ES-I3 (cell line): ENCODE measurements at regions not wholly inside any gene's neighbourhood (a gene's known extent, or its start where the extent isn't known, plus 50 kb on each side); places are given as distances from the start of the nearest gene placed in this dataset.

Experiments used
- H3K36me3 ChIP-seq: 2 replicates; pipeline ENCODE4 v1.6.1; 2013; ENCODE audit warnings: mild to moderate bottlenecking, low read length, control low read depth, moderate library complexity; ENCODE audit not compliant: insufficient read depth
- H3K4me1 ChIP-seq: 2 replicates; pipeline ENCODE4 v1.6.1; 2013; ENCODE audit warnings: mild to moderate bottlenecking, control low read depth, low read length; ENCODE audit not compliant: insufficient read depth
- H3K9ac ChIP-seq: 2 replicates; pipeline ENCODE4 v1.6.1; 2013; ENCODE audit warnings: low read depth, mild to moderate bottlenecking, low read length, moderate library complexity
- H3K9me3 ChIP-seq: 2 replicates; pipeline ENCODE4 v1.6.1; 2013; ENCODE audit warnings: mild to moderate bottlenecking, low read length, moderate library complexity; ENCODE audit not compliant: control insufficient read depth, insufficient read depth

DNA sequence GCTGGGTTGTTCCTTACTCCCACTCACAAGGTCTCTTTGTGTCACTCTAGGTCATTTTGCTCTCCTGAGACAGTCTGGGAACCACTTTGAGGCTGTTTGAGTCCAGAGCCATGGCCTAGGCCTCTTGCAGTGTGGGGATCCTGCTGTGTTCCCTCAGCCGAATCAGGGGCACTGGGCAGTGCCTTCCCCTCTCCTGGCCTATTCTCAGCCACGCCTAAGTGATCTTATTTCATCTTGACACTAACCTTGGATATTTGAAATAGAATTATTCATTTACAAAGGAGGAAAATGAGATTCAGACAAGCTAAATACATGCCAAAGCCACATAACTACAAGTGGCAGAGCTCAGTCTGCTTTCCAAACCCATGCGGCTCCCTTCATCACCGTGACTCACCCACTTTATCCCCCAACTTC lies 557.2 kb upstream of the TBL1XR1 start:
- Histone ChIP-seq H3K9ac (no peak overlapping the region), H3K36me3 (no peaks in the 10 kb centered on the region), H3K4me1 (no peaks in the 10 kb centered on the region), H3K9me3 (peaks cover 13% of the 10 kb centered on the region; the same call in 1 of the 2 replicates)

DNA sequence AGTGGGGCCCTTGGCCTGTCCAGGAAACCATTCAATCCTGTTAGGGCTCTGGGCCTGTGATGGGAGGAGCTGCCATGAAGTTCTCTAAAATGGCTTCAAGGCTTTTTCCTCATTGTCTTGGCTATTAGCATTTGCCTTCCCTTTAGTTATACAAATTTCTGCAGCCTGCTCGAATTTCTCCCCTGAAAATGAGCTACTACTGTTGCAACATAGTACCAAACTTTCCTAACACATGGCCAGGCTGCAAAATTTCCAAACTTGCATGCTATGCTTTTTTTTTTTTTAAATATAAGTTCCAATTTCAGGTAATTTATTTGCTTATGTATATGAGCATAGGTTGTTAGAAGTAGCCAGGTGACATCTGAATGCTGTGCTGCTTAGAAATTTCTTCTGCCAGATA lies 560.8 kb upstream of the TBL1XR1 start:
- H3K9ac ChIP-seq: no peak overlapping the region
- H3K4me1 ChIP-seq: no peaks in the 10 kb centered on the region
- H3K36me3 ChIP-seq: no peaks in the 10 kb centered on the region
- peaks cover 13% of the 10 kb centered on the region; the same call in 1 of the 2 replicates for H3K9me3 ChIP-seq

DNA sequence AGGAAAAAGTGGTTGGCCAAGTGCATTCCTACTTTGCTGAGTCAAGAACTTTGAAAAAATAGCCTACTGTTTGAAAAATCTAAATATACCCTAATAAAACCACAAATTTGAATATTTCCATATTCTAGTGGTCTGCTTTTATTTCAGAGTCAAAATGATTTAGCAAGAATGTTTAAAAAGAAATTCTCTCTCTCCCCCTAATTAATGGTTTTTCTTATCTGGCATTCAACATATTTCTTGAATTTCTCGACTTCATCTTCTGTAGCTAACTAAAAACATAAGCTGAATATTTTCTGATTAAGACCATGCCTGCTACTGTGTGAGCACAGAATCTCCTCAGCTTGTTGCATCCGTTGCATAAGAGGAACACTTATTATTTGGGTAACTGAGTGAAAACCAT lies 563.5 kb upstream of the TBL1XR1 start:
- Histone ChIP-seq H3K9ac (no peak overlapping the region), H3K36me3 (no peaks in the 10 kb centered on the region), H3K4me1 (no peaks in the 10 kb centered on the region), H3K9me3 (peaks cover 13% of the 10 kb centered on the region; the same call in 1 of the 2 replicates)

DNA sequence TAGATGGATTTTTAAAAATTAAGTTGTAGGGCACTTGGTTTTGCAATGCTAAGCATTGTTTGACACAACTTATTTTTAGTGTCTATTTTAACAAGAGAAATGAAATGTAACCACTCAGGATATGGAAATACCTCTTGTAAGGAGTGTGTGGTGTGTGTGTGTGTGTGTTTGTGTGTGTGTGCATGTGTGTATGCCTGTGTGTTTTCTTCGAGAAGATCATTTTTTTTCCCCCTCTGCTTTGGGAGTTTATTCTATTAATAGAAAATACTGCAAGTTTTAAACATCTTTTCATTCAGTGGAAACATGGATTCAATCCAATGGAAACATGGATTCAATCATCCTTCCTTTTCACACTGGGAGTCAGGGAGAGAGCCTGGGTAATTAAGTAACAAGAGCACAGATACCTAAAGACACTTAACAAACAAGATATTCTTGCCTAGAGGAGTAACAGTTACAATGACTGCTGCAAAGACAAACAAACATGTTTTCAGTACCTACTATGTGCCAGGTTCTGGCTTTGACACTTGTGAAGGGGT lies 567.2 kb upstream of the TBL1XR1 start:
- Histone ChIP-seq H3K9me3 (peaks cover 4% of the 10 kb centered on the region), H3K9ac (no peak overlapping the region), H3K4me1 (no peaks in the 10 kb centered on the region), H3K36me3 (no peaks in the 10 kb centered on the region)

DNA sequence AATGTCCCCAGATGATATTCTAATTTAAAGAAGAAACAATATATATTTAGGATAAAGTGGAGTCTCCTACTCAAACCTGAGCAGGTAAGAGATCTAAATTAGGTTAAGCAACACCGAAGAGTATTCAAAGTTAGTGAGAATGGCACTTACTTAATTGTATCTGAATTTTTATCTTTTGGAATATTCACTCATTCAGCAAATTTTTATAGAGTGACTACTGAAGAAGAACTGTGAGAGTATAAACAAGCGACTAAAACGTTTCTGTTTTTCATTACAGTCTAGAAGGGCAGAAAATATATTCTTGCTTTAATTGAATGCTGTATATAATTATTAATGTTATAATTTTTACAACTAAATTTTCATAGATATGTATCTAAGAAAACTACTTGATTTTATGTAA lies 567.7 kb upstream of the TBL1XR1 start:
- peaks cover 5% of the 10 kb centered on the region for H3K9me3 ChIP-seq
- no peak overlapping the region for H3K9ac ChIP-seq
- H3K36me3 ChIP-seq: no peaks in the 10 kb centered on the region
- H3K4me1 ChIP-seq: no peaks in the 10 kb centered on the region

DNA sequence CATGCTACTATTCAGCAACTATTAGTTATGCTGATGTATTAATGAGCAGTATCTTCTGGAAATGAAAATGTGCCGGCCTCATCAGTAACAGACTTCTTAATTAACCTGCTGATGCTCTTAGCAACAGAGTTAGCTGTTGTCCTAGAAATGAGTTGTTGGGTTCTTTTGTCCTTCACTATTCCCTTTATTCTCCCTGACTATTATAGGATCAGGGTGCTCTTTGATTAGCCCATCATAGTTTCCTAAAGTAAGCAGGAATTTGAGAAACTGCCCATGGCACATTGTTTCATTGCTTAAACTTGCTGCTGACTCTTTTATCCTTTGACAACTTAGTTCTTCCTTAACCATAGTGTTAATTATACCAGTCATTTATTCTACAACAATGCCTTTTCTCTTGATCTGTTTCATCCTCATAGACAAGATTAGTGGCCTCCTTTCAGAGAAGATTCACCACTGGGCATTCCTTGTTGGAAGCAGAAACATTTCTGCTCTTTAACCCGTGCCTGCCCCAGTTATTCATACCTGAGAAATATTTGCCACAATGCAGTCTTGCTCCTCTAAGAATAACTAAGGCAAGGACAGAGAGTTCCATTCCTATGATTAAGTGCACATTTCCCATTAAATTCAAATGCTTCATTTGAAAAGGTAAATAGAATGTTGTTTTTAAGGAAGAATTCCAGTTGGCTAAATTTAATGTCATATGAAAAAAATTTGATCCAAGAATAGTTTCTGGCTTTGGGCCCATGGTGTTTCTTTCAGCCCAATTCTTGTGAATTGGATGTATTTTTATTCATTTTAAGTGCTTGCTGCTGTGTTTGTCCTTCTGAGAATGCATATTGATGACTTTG lies 573.3 kb upstream of the TBL1XR1 start:
- H3K4me1 ChIP-seq: no peaks in the 10 kb centered on the region
- peaks cover 5% of the 10 kb centered on the region for H3K9me3 ChIP-seq
- no peak overlapping the region for H3K9ac ChIP-seq
- no peaks in the 10 kb centered on the region for H3K36me3 ChIP-seq

DNA sequence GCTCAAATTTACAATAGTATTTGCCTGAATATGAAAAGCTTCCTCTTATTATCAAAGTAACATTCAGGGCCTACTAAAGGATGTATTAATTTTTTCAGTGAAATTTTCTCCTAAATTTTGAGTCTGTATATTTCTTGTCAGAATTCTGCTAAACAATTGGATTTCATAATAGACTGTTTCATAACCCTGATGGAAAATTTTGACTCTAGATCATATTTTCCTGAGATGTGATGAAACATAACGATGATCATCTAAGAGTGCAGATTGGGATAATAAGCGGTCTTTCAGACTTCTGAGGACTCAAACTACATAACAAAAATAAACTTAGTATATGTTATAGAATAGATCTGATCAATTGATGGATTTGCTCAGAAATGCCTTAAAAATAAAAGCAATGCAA lies 574.5 kb upstream of the TBL1XR1 start:
- Histone ChIP-seq H3K9me3 (peaks cover 5% of the 10 kb centered on the region), H3K36me3 (no peaks in the 10 kb centered on the region), H3K9ac (no peak overlapping the region), H3K4me1 (no peaks in the 10 kb centered on the region)

DNA sequence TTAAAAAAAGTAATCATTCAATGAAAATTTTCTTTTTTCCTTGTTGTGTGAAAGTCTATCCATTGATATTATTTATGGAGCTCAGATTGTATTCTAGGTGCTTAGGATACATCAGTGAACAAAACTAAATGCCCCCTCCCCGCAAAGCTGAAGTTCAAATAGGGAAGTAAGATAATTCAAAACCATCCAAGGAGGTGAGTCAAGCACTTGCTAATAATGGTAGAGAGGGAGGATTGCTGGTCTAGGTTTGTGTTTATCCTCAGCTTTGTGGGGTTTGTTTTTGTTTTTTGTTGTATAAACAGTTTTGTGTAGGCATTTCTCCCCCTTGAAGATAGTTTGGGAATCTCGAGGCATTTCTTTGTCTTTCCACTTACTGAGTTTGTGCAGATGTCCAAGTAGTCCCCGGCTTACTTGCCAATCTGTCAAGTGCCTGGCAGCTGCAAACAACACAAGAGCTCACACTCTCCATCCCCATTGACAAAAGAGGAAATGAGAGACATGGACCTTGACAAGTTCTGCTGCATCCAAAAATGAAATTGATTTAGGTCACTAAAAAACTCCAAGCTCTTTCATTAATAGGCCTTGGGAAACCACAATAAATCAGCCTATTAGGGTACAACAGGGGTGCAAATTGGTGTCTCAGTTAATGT lies 575.8 kb upstream of the TBL1XR1 start:
- no peaks in the 10 kb centered on the region for H3K36me3 ChIP-seq
- no peak overlapping the region for H3K9ac ChIP-seq
- no peaks in the 10 kb centered on the region for H3K4me1 ChIP-seq
- H3K9me3 ChIP-seq: peaks cover 5% of the 10 kb centered on the region

DNA sequence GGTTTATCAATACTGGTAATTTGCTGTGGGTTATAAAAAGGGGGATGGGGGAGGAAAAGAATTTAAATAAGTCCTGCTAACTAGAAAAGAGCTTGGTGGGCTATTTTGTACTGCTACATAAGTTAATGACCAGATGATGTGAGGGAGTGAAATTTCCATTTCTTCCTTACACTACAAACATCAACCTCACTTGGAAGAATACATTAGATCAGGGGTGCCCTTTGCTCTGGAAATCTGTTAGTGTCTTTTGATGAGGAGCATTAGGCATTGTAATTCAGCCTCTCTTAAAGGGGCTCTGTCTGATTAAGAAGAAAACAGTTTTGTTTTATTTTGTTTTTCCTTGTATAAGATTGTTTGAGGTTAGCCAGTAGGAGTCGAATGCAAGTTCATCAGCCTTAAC lies 576.4 kb upstream of the TBL1XR1 start:
- Histone ChIP-seq H3K9me3 (peaks cover 5% of the 10 kb centered on the region), H3K36me3 (no peaks in the 10 kb centered on the region), H3K4me1 (no peaks in the 10 kb centered on the region), H3K9ac (no peak overlapping the region)

DNA sequence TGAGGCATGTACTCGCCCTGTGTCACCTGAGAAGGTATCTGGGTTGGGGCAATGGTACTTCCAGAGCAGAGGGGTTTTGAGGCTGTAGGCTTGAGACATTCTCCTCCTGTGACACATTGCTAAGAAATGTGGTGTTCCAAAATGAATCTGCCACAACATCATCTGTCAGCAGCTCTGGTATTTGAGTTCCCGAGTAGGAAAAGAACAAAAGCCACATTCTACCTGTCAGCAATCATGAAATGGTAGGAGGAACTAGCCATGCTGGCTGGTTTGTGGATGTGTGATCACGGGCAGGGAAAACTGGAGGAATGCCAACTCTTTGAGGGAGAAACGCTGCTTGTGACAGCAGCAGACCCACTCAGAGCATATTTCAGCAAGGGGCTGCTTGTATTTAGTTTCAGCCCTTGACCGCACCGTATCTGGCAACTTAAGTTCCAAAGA lies 579.4 kb upstream of the TBL1XR1 start:
- Histone ChIP-seq H3K36me3 (no peaks in the 10 kb centered on the region), H3K9me3 (no peaks in the 10 kb centered on the region; the same call in 1 of the 2 replicates), H3K4me1 (no peaks in the 10 kb centered on the region), H3K9ac (no peak overlapping the region)

DNA sequence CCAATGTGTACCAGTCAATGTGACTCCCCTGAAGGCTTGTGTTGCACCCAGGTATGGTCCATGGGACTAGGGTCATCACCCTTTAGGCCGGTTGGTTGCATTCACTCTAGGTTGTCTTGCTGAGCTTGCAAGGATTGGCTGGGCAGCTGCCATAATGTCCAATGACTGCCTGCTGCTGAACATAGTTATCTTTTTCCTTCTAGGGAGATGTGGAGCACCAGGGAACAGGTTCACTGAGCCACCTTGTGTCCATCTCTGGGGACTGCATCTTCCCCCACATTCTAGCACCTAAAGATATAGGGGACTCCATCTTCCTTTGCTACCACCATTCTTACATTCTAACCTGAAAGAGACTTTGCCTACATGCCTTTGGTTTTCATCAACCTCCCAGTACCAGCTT lies 580.4 kb upstream of the TBL1XR1 start:
- no peak overlapping the region for H3K9ac ChIP-seq

DNA sequence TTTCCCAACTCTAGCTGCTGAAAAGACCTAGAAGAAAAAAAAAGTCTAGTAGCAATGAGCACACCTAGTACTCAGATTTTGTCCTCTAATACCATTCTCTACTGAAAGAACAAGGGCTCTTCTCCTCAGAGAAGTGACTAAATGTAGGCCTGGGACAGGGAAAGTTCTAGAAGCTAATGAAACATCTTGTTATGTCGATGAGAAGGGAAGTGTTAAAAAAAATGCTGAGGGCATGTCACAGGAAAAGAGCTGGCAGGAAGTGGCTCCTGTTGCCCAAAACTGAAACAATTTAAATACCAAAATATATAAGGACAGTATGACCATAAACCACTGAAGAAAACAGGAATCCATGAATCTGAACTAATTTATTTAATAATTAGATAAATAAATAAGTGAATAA lies 581.4 kb upstream of the TBL1XR1 start:
- Histone ChIP-seq H3K9me3 (no peaks in the 10 kb centered on the region), H3K9ac (no peak overlapping the region), H3K4me1 (no peaks in the 10 kb centered on the region), H3K36me3 (no peaks in the 10 kb centered on the region)

More for the DNA sequence above, 580.4 kb upstream of the TBL1XR1 start:
- Histone ChIP-seq H3K4me1 (no peaks in the 10 kb centered on the region), H3K36me3 (no peaks in the 10 kb centered on the region), H3K9me3 (no peaks in the 10 kb centered on the region)

DNA sequence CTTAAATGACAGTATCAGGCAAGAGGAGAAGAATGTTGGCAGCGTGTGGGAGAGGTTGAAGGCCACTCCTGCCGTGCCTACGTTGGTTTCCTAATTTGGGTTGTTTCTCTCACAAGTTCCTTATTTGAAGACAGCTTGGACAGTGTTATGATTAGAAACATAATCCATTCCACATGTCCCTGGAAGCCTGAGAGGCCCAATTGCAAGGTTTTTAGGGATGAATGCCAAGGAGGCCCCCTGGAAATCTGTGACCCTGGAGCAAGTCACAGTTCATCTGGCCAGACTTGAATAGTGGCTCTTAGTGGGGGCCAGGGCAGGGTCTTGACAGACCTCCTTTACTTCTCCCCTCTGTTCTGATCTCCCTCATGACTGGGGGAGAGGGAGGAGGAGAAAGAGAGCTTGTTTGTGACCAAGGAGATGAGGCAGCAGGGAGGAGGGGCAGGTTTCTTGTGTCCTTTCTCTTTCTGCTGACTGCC lies 584.4 kb upstream of the TBL1XR1 start:
- H3K9ac ChIP-seq: no peak overlapping the region
- H3K4me1 ChIP-seq: no peaks in the 10 kb centered on the region
- H3K9me3 ChIP-seq: no peaks in the 10 kb centered on the region
- H3K36me3 ChIP-seq: no peaks in the 10 kb centered on the region

DNA sequence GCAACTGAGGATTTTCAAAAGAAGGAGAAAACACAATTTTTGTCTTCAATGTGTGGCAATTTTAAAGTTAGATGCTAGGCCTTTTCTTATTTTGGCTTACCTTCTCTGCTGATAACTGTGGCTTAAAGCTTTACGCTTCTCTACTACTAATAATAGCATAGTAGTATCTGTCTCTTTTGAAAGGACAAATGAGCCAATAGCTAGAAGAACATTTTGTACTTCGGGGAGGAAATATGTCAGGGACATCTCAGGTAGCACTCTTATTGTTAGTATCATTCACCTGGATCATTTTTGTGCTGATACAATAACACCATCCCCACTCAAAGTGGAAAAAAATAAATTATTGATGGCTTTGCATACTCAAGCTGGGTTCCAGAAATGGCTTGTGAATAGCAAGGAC lies 586.1 kb upstream of the TBL1XR1 start:
- H3K36me3 ChIP-seq: no peaks in the 10 kb centered on the region
- no peaks in the 10 kb centered on the region for H3K9me3 ChIP-seq
- no peaks in the 10 kb centered on the region for H3K4me1 ChIP-seq
- no peak overlapping the region for H3K9ac ChIP-seq

DNA sequence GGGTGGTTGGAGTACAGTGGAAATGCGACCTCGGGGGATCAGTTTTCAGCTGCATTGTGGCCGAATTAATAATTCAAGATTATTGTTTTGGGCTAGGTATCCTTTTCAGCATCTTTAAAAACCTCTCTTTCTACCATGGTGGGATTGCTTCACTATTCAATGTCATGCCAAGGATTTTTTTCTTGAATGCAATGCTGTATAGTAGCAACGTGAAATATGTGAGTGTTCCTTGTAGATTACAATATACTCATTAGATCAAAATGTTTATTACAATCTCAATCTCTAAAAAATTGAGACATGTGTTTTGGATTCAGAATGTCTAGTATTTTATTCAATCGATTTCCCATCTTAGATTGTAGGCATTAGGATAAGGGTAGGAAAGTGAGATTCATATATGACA lies 586.5 kb upstream of the TBL1XR1 start:
- H3K9me3 ChIP-seq: no peaks in the 10 kb centered on the region
- H3K36me3 ChIP-seq: no peaks in the 10 kb centered on the region
- H3K9ac ChIP-seq: no peak overlapping the region
- no peaks in the 10 kb centered on the region for H3K4me1 ChIP-seq
